Neural cell (in vitro differentiated cells): ENCODE measurements at regions not wholly inside any gene's neighbourhood (a gene's known extent, or its start where the extent isn't known, plus 50 kb on each side); places are given as distances from the start of the nearest gene placed in this dataset.

Source experiments
- EZH2 ChIP-seq: fragments of 200-600, 300-800 bp; shearing (Covaris generic), sonication (generic); IDR thresholded peaks from 2 replicates; pipeline ENCODE4 v1.6.1; 2014; ENCODE audit warnings: antibody characterized with exemption, low read length, borderline replicate concordance, mild to moderate bottlenecking; ENCODE audit not compliant: insufficient read depth, poor library complexity, severe bottlenecking
- MXI1 ChIP-seq: fragments of 450-650 bp; conservative IDR thresholded peaks from 2 replicates; pipeline ENCODE4 v1.6.1; 2014; ENCODE audit warnings: antibody characterized with exemption, mild to moderate bottlenecking; ENCODE audit not compliant: poor library complexity, severe bottlenecking
- RAD21 ChIP-seq: fragments of 450-650 bp; conservative IDR thresholded peaks from 2 replicates; pipeline ENCODE4 v1.6.1; 2014; ENCODE audit warnings: antibody characterized with exemption, mild to moderate bottlenecking, moderate library complexity
- SMC3 ChIP-seq: fragments of 450-650 bp; conservative IDR thresholded peaks from 2 replicates; pipeline ENCODE4 v1.6.1; 2014; ENCODE audit warnings: antibody characterized with exemption, mild to moderate bottlenecking, moderate library complexity; ENCODE audit not compliant: poor library complexity
- TF ChIP-seq, protein P1 (sequence below): fragments of 450-650 bp; IDR thresholded peaks from 2 replicates; pipeline ENCODE4 v1.5.1; 2014; ENCODE audit warnings: antibody characterized with exemption, mild to moderate bottlenecking, moderate library complexity; ENCODE audit not compliant: poor library complexity, severe bottlenecking

- no peak for TF ChIP-seq MXI1
- no peak for TF ChIP-seq EZH2
- TF ChIP-seq SMC3 = no peak
- no peak for TF ChIP-seq RAD21
- TF ChIP-seq, protein P1, sequence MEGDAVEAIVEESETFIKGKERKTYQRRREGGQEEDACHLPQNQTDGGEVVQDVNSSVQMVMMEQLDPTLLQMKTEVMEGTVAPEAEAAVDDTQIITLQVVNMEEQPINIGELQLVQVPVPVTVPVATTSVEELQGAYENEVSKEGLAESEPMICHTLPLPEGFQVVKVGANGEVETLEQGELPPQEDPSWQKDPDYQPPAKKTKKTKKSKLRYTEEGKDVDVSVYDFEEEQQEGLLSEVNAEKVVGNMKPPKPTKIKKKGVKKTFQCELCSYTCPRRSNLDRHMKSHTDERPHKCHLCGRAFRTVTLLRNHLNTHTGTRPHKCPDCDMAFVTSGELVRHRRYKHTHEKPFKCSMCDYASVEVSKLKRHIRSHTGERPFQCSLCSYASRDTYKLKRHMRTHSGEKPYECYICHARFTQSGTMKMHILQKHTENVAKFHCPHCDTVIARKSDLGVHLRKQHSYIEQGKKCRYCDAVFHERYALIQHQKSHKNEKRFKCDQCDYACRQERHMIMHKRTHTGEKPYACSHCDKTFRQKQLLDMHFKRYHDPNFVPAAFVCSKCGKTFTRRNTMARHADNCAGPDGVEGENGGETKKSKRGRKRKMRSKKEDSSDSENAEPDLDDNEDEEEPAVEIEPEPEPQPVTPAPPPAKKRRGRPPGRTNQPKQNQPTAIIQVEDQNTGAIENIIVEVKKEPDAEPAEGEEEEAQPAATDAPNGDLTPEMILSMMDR = no peak
These were observed 301.9 kb downstream of the TFAP2A start for GRCh38 chr6:10112871-10113549.
